AG04450 (cell line): ENCODE measurements at regions not wholly inside any gene's neighbourhood (a gene's known extent, or its start where the extent isn't known, plus 50 kb on each side); places are given as distances from the start of the nearest gene placed in this dataset.
A peak's percentile ranks its signal among the peaks of the same experiment; 100 is the strongest.

Experiments
- CTCF ChIA-PET: fragments of 300-600, 350-600 bp; formaldehyde crosslinking; extraction: SDS; loops from one replicate; lab custom pipeline; 2022; ENCODE audit warnings: antibody characterized with exemption, inconsistent platforms; lab: Charles Lee
- POLR2A ChIA-PET: fragments of 350-600 bp; formaldehyde crosslinking; extraction: SDS; loops from one replicate; lab custom pipeline; 2021; ENCODE audit warnings: antibody characterized with exemption, inconsistent platforms; lab: Yijun Ruan, JAX
- DNase-seq: peaks from one replicate; pipeline ENCODE4 v3.0.0-alpha.2; 2011; ENCODE audit warnings: low read depth, low spot score
- H3K27ac ChIP-seq: one replicate; pipeline ENCODE4 v1.5.1; 2012; ENCODE audit warnings: low read depth, low read length, control low read depth
- H3K27me3 ChIP-seq: one replicate; pipeline ENCODE4 v1.6.0; 2012; ENCODE audit warnings: low read length; ENCODE audit not compliant: control insufficient read depth, insufficient read depth
- H3K4me3 ChIP-seq: 2 replicates; pipeline ENCODE4 v1.5.1; 2011; ENCODE audit warnings: mild to moderate bottlenecking, low read depth, low read length, control low read depth
- H3K9me3 ChIP-seq: 2 replicates; pipeline ENCODE4 v1.5.1; 2012; ENCODE audit warnings: low read length; ENCODE audit not compliant: control insufficient read depth, insufficient read depth
- TF ChIP-seq, protein P1 (sequence below): IDR thresholded peaks from 2 replicates; pipeline ENCODE4 v1.5.1; 2011; ENCODE audit warnings: low read depth, low read length, control low read depth, inconsistent platforms

GRCh38 chr2:64865831-64866345 is 123.3 kb upstream of the SLC1A4 start:
- DNase-seq: no peak
- no peak overlapping the region for H3K27ac ChIP-seq
- ChIA-PET POLR2A (interaction anchor here (0.6 to 1.8 kb wide), 8 partner anchors 98 to 327 kb away, joined by 3 to 14 read pairs (median 5); partner anchors contain the start of gene SERTAD2), CTCF (interaction anchor here (1.2 to 4.5 kb wide), 5 partner anchors 213 to 280 kb away, joined by 3 to 44 read pairs (median 29); partner anchors contain the start of gene SERTAD2)
- H3K4me3 ChIP-seq: peak overlapping the region; percentile 44
- TF ChIP-seq, protein P1, sequence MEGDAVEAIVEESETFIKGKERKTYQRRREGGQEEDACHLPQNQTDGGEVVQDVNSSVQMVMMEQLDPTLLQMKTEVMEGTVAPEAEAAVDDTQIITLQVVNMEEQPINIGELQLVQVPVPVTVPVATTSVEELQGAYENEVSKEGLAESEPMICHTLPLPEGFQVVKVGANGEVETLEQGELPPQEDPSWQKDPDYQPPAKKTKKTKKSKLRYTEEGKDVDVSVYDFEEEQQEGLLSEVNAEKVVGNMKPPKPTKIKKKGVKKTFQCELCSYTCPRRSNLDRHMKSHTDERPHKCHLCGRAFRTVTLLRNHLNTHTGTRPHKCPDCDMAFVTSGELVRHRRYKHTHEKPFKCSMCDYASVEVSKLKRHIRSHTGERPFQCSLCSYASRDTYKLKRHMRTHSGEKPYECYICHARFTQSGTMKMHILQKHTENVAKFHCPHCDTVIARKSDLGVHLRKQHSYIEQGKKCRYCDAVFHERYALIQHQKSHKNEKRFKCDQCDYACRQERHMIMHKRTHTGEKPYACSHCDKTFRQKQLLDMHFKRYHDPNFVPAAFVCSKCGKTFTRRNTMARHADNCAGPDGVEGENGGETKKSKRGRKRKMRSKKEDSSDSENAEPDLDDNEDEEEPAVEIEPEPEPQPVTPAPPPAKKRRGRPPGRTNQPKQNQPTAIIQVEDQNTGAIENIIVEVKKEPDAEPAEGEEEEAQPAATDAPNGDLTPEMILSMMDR: no peak
- peaks cover 9% of the 10 kb centered on the region for H3K9me3 ChIP-seq
- peaks cover 42% of the 10 kb centered on the region for H3K27me3 ChIP-seq

DNA sequence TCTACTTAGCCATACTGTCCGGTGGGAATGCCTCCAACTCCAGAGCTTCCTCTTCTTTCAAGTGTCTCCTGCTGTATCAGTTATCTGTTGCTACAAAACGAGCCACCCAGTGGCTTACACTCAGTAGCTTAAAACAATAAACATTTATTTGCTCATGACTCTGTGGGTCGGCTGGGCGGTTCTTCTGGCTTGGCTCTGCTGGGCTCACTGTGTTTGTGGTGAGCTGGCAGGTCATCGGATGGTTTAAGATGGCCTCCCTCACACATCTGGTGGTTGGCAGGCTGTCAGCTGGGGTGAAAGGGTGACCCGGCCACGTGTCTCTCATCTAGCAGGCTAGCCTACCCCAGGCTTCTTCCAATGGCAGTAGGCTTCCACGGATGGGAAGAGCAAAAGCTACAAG is 122.4 kb upstream of the SLC1A4 start:
- ChIA-PET CTCF (interaction anchor here (0.6 to 4.5 kb wide), 13 partner anchors 8 to 707 kb away, joined by 3 to 44 read pairs (median 5); partner anchors contain the start of gene SERTAD2), POLR2A (interaction anchor here (0.6 to 1.8 kb wide), 9 partner anchors 99 to 327 kb away, joined by 3 to 14 read pairs (median 4); partner anchors contain the start of gene SERTAD2)
- H3K9me3 ChIP-seq: peaks cover 9% of the 10 kb centered on the region
- no peak overlapping the region for H3K27ac ChIP-seq
- peaks cover 50% of the 10 kb centered on the region for H3K27me3 ChIP-seq
- H3K4me3 ChIP-seq: no peak overlapping the region
- DNase-seq: peak; percentile 94
- TF ChIP-seq, protein P1: no peak

- CTCF ChIA-PET: interaction anchor here (0.7 to 4.5 kb wide), 13 partner anchors 9 to 706 kb away, joined by 3 to 44 read pairs (median 4); partner anchors contain the start of genes AFTPH and SERTAD2
- TF ChIP-seq, protein P1: no peak
- Histone ChIP-seq H3K27me3 (peaks cover 46% of the 10 kb centered on the region), H3K4me3 (no peak overlapping the region), H3K9me3 (peaks cover 5% of the 10 kb centered on the region), H3K27ac (no peak overlapping the region)
- no peak for DNase-seq
- POLR2A ChIA-PET: interaction anchor here (0.7 to 1.8 kb wide), 7 partner anchors 100 to 328 kb away, joined by 3 to 14 read pairs (median 6); partner anchors contain the start of gene SERTAD2
These were observed 121.8 kb upstream of the SLC1A4 start for GRCh38 chr2:64867253-64867996.

DNA sequence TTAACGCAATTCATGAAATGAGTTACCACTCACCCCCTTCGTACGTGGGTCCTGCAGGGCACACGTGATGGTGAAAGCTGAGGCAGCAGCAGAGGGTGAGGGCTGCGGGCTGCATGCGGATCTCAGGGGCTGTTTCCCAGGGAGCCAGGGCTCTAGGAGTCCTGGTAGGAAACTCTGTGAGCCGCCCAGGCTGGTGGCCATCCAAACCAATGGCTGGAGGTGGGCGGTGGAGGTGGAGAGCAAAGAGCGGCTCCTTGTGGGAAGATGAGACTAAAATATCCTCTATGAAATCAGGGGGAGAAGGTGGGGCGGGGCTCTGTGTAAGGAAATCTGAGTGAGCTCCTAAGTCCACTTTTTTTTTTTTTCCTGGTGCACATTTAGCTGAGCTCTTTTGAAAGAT is 120.1 kb upstream of the SLC1A4 start:
- TF ChIP-seq, protein P1: no peak
- Histone ChIP-seq H3K27me3 (peaks cover 46% of the 10 kb centered on the region), H3K27ac (no peak overlapping the region), H3K4me3 (no peak overlapping the region), H3K9me3 (no peaks in the 10 kb centered on the region)
- POLR2A ChIA-PET: no interaction called here
- DNase-seq: no peak
- CTCF ChIA-PET: interaction anchor here (0.7 to 4.5 kb wide), 3 partner anchors 216 to 1975 kb away, joined by 3 to 44 read pairs (median 29); partner anchors contain the start of gene SERTAD2
